ENCODE measurements at regions not wholly inside any gene's neighbourhood (a gene's known extent, or its start where the extent isn't known, plus 50 kb on each side); places are given as distances from the start of the nearest gene placed in this dataset.

GRCh38 chr1:90344963-90345730 is 350.2 kb downstream of the ZNF326 start:
- Histone ChIP-seq H3K9ac (ENCODE audit: low read length) (no peak overlapping the region), H4K20me1 (ENCODE audit: low read depth, low read length) (no peaks in the 10 kb centered on the region), H3K27ac (ENCODE audit: low read depth, low read length) (no peak overlapping the region), H3K36me3 (ENCODE audit: low read length) (no peaks in the 10 kb centered on the region), H3K9me3 (ENCODE audit: insufficient read depth, low read length) (no peaks in the 10 kb centered on the region), H2AFZ (ENCODE audit: low read depth, low read length, severe bottlenecking) (no peak overlapping the region), H3K4me2 (ENCODE audit: low read depth, low read length, poor library complexity, severe bottlenecking) (no peak overlapping the region), H3K27me3 (ENCODE audit: low read length) (no peaks in the 10 kb centered on the region), H3F3A (ENCODE audit: insufficient read depth) (no peaks in the 10 kb centered on the region), H3K79me2 (ENCODE audit: insufficient read depth, low read length) (no peaks in the 10 kb centered on the region), H3K9me2 (replicated peaks; ENCODE audit: insufficient read depth, low read length) (no peaks in the 10 kb centered on the region), H3K4me3 (ENCODE audit: insufficient read depth, low read length, poor library complexity, severe bottlenecking) (no peak overlapping the region)
- no peak for TF ChIP-seq EZH2phosphoT487 (conservative IDR thresholded peaks at IDR 0.05; ENCODE audit: low read length)
- no peak for TF ChIP-seq CTCF (IDR thresholded peaks at IDR 0.05; ENCODE audit: insufficient read depth, low read length, poor library complexity, severe bottlenecking)

GRCh38 chr1:90341516-90341915 is 346.6 kb downstream of the ZNF326 start:
- Histone ChIP-seq H3K9ac (ENCODE audit: low read length) (no peak overlapping the region), H4K20me1 (ENCODE audit: low read depth, low read length) (no peaks in the 10 kb centered on the region), H3K27me3 (ENCODE audit: low read length) (no peaks in the 10 kb centered on the region), H3K4me3 (ENCODE audit: insufficient read depth, low read length, poor library complexity, severe bottlenecking) (no peak overlapping the region), H3K27ac (ENCODE audit: low read depth, low read length) (no peak overlapping the region), H3K9me3 (ENCODE audit: insufficient read depth, low read length) (no peaks in the 10 kb centered on the region), H3K9me2 (replicated peaks; ENCODE audit: insufficient read depth, low read length) (no peaks in the 10 kb centered on the region), H3K4me2 (ENCODE audit: low read depth, low read length, poor library complexity, severe bottlenecking) (no peak overlapping the region), H3K36me3 (ENCODE audit: low read length) (no peaks in the 10 kb centered on the region), H2AFZ (ENCODE audit: low read depth, low read length, severe bottlenecking) (no peak overlapping the region), H3F3A (ENCODE audit: insufficient read depth) (no peaks in the 10 kb centered on the region), H3K79me2 (ENCODE audit: insufficient read depth, low read length) (no peaks in the 10 kb centered on the region)
- TF ChIP-seq EZH2phosphoT487 (conservative IDR thresholded peaks at IDR 0.05; ENCODE audit: low read length) (no peak), CTCF (IDR thresholded peaks at IDR 0.05; ENCODE audit: insufficient read depth, low read length, poor library complexity, severe bottlenecking) (no peak)

- no peaks in the 10 kb centered on the region for H3K79me2 ChIP-seq (ENCODE audit: insufficient read depth, low read length)
- H2AFZ ChIP-seq (ENCODE audit: low read depth, low read length, severe bottlenecking): no peak overlapping the region
- no peak overlapping the region for H3K9ac ChIP-seq (ENCODE audit: low read length)
- no peaks in the 10 kb centered on the region for H3K27me3 ChIP-seq (ENCODE audit: low read length)
- H3F3A ChIP-seq (ENCODE audit: insufficient read depth): no peaks in the 10 kb centered on the region
- H3K4me3 ChIP-seq (ENCODE audit: insufficient read depth, low read length, poor library complexity, severe bottlenecking): no peak overlapping the region
- H3K4me2 ChIP-seq (ENCODE audit: low read depth, low read length, poor library complexity, severe bottlenecking): no peak overlapping the region
- no peaks in the 10 kb centered on the region for H3K36me3 ChIP-seq (ENCODE audit: low read length)
- no peaks in the 10 kb centered on the region for H3K9me2 ChIP-seq (replicated peaks; ENCODE audit: insufficient read depth, low read length)
- H3K27ac ChIP-seq (ENCODE audit: low read depth, low read length): no peak overlapping the region
- no peaks in the 10 kb centered on the region for H4K20me1 ChIP-seq (ENCODE audit: low read depth, low read length)
- H3K9me3 ChIP-seq (ENCODE audit: insufficient read depth, low read length): no peaks in the 10 kb centered on the region
- TF ChIP-seq CTCF (IDR thresholded peaks at IDR 0.05; ENCODE audit: insufficient read depth, low read length, poor library complexity, severe bottlenecking): no peak
- no peak for TF ChIP-seq EZH2phosphoT487 (conservative IDR thresholded peaks at IDR 0.05; ENCODE audit: low read length)
Observed at GRCh38 chr1:90340606-90341005, 345.7 kb downstream of the ZNF326 start.

Data from SU-DHL-6 (cell line).